ENCODE measurements at regions not wholly inside any gene's neighbourhood (a gene's known extent, or its start where the extent isn't known, plus 50 kb on each side); places are given as distances from the start of the nearest gene placed in this dataset.

- H3K4me2 ChIP-seq (ENCODE audit: low read length): no peak overlapping the region
- H3K79me2 ChIP-seq: no peaks in the 10 kb centered on the region
- no peaks in the 10 kb centered on the region for H3K27me3 ChIP-seq (ENCODE audit: control insufficient read depth, insufficient read depth, low read length)
- H3K9me3 ChIP-seq (ENCODE audit: control insufficient read depth, low read length): no peaks in the 10 kb centered on the region
- H2AFZ ChIP-seq: no peak overlapping the region
- no peak overlapping the region for H3K9ac ChIP-seq
- H3K4me3 ChIP-seq (ENCODE audit: low read depth, low read length): no peak overlapping the region
- TF ChIP-seq CTCF (IDR thresholded peaks at IDR 0.05): no peak
- H3K36me3 ChIP-seq (ENCODE audit: control insufficient read depth, insufficient read depth, low read length): no peaks in the 10 kb centered on the region
- H3K4me1 ChIP-seq: no peaks in the 10 kb centered on the region
- H3K27ac ChIP-seq: no peak overlapping the region
These were observed 307.1 kb downstream of the OSR1 start for GRCh38 chr2:19051203-19051831.

- Histone ChIP-seq H3K9ac (no peak overlapping the region), H3K4me1 (no peaks in the 10 kb centered on the region), H3K4me3 (ENCODE audit: low read depth, low read length) (no peak overlapping the region), H3K4me2 (ENCODE audit: low read length) (no peak overlapping the region), H3K27ac (no peak overlapping the region), H3K36me3 (ENCODE audit: control insufficient read depth, insufficient read depth, low read length) (no peaks in the 10 kb centered on the region), H3K79me2 (no peaks in the 10 kb centered on the region), H3K9me3 (ENCODE audit: control insufficient read depth, low read length) (no peaks in the 10 kb centered on the region), H2AFZ (no peak overlapping the region), H3K27me3 (ENCODE audit: control insufficient read depth, insufficient read depth, low read length) (no peaks in the 10 kb centered on the region)
- no peak for TF ChIP-seq CTCF (IDR thresholded peaks at IDR 0.05)
These were observed 308.1 kb downstream of the OSR1 start for GRCh38 chr2:19050354-19050753.

GRCh38 chr2:19048593-19049266, 309.7 kb downstream of the OSR1 start:
- no peak overlapping the region for H3K9ac ChIP-seq
- no peaks in the 10 kb centered on the region for H3K79me2 ChIP-seq
- H3K27me3 ChIP-seq (ENCODE audit: control insufficient read depth, insufficient read depth, low read length): no peaks in the 10 kb centered on the region
- no peak for TF ChIP-seq CTCF (IDR thresholded peaks at IDR 0.05)
- H3K27ac ChIP-seq: no peak overlapping the region
- no peaks in the 10 kb centered on the region for H3K9me3 ChIP-seq (ENCODE audit: control insufficient read depth, low read length)
- H2AFZ ChIP-seq: no peak overlapping the region
- H3K4me1 ChIP-seq: no peaks in the 10 kb centered on the region
- H3K4me3 ChIP-seq (ENCODE audit: low read depth, low read length): no peak overlapping the region
- no peak overlapping the region for H3K4me2 ChIP-seq (ENCODE audit: low read length)
- no peaks in the 10 kb centered on the region for H3K36me3 ChIP-seq (ENCODE audit: control insufficient read depth, insufficient read depth, low read length)

- no peak overlapping the region for H3K27ac ChIP-seq
- no peaks in the 10 kb centered on the region for H3K27me3 ChIP-seq (ENCODE audit: control insufficient read depth, insufficient read depth, low read length)
- H3K36me3 ChIP-seq (ENCODE audit: control insufficient read depth, insufficient read depth, low read length): no peaks in the 10 kb centered on the region
- H3K9ac ChIP-seq: no peak overlapping the region
- H3K4me3 ChIP-seq (ENCODE audit: low read depth, low read length): no peak overlapping the region
- no peaks in the 10 kb centered on the region for H3K4me1 ChIP-seq
- TF ChIP-seq CTCF (IDR thresholded peaks at IDR 0.05): no peak
- H3K79me2 ChIP-seq: no peaks in the 10 kb centered on the region
- H2AFZ ChIP-seq: no peak overlapping the region
- no peak overlapping the region for H3K4me2 ChIP-seq (ENCODE audit: low read length)
- no peaks in the 10 kb centered on the region for H3K9me3 ChIP-seq (ENCODE audit: control insufficient read depth, low read length)
These were observed 311.2 kb downstream of the OSR1 start for GRCh38 chr2:19046986-19047780.

All from parathyroid adenoma (tissue), 2 donors.